Activated T-cell treated with anti-CD3 and anti-CD28 coated beads, Interleukin-2, amount 50 U/mL, for 48 hours (primary cell): ENCODE measurements at regions not wholly inside any gene's neighbourhood (a gene's known extent, or its start where the extent isn't known, plus 50 kb on each side); places are given as distances from the start of the nearest gene placed in this dataset.
"Not testable (repeated sequence)": the region's sequence is repeated elsewhere in the genome, so short reads cannot be mapped to it uniquely, and the experiment has no call there.

Experiments used
- DNase-seq, 2 experiments: peaks; one replicate each; pipeline ENCODE4 v3.0.0-alpha.2; 2020

- DNase-seq: no peak
Measured at GRCh38 chr2:129915303-129915840, 64.1 kb upstream of the RAB6C start.

DNA sequence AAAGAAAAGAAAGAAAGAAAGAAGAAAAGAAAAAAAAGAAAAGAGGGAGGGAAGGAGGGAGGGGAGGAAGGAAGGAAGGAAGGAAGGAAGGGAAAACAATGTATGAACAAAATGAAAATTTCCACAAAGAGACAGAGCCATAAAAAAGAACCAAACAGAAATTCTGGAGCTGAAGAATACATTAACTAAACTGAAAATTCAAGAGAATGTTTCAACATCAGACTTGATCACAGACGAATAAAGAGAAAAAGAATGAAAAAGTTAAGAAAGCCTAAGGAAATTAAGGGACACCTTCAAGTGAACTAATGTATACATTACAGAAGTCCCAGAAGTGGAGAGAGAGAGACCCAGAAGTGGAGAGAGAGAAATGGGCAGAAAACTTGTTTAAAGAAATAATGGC, 60.9 kb upstream of the RAB6C start:
- DNase-seq: no peak

GRCh38 chr2:129922571-129923264, 56.7 kb upstream of the RAB6C start:
- no peak for DNase-seq

GRCh38 chr2:129923265-129924091, 56.0 kb upstream of the RAB6C start:
- DNase-seq: peak; percentile 28 to 44

DNA sequence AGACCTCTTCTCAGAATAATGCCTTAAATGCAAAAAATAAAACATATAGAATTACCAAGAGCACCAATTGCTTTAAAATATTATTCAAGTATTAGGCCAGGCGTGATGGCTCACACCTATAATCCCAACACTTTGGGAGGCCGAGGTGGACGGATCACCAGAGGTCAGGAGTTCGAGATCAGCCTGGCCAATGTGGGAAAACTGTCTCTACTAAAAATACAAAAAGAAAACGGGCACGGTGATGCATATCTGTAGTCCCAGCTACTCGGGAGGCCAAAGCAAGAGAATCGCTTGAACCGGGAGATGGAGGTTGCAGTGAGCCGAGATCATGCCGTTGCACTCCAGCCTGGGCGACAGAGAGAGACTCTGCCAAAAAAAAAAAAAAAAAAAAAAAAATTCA, 55.4 kb upstream of the RAB6C start:
- DNase-seq: not testable (repeated sequence)

DNA sequence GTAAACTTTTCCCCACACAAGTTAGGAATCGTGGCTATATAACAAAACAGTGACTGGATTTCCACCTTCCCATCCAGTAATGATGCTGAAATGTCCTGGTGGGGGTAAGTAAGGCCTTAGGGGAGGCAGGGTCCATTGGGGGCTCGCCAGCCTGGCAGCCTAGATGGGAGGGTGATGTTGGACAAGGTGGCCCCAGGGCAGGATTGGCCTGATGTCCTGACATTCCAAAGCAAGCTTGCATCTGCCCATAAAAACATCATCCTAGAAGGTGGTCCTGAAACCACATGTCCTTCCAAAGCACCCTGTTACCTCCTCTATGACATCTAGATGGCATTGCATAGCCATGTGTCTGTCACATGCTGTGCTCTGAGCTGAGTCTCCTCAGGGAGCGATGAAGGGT, 54.1 kb upstream of the RAB6C start:
- no peak for DNase-seq

GRCh38 chr2:129927696-129928095, 51.8 kb upstream of the RAB6C start:
- DNase-seq: no peak

DNA sequence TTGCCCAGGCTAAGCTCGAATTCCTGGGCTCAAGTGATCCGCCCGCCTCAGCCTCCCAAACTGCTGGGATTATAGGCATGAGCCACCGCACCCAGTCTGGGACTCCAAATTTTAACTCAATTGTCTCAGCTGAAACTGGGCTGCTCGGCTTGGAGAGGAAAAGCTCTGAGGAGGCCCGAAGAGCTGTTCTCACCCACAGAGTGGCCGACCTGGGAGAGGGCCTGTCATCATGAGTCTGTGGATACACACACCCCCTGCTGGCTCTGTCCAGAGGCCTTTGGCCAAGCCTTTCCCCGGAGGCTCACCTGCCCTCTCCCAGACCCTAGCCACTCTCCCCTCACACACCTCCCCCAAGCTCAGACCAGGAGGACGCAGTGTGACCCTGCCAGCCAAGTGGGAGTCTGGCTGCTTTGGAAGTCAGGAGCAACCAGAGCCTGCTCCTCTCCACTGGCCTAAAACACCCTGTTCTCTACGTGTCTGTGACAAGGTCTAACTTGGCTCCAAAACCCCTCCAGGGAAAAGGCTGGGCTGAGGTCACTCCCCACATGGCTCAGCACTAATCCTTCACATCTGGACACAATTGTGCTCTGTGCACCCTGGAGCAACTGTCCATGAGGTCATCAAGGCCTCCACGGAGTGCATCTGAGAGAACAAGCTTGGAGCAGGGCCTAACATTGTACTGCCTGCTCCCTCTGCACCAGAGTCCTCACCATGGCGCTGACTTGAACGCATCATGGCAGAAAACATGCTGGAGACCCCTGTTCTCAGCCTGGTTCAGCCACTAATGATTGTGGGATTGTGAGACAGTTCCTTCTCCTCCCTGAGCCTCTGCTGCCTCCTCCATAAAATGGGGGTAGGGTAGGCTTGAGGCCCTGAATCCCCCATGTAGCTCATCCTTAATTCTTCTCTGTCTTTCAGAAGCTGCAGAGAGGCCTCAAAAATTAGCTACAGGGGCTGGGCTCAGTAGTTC, 49.9 kb upstream of the RAB6C start:
- DNase-seq: no peak
